ENCODE measurements at regions not wholly inside any gene's neighbourhood (a gene's known extent, or its start where the extent isn't known, plus 50 kb on each side); places are given as distances from the start of the nearest gene placed in this dataset.

DNA sequence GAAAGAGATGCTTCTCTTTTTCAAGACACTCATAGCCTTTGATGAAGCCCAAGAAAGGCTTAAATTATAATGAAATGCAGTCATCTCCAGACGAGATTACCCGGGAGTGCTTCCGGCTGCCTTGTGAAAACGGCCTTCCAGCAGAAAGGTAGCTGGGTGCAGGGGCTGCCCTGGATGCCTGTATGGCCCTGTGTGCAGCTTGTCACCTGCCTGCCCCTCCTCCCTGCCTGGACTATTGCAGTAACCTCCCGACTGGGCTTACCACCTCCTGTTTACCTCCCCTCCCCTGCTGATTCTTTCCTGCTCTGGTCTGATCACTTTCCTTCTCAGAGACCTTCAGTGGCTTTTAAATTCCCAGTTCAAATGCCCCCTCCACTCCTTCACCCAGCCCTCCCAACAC lies 126.4 kb upstream of the SYT13 start:
- no peak for TF ChIP-seq TAF1 (IDR thresholded peaks at IDR 0.05; ENCODE audit: borderline replicate concordance, insufficient read depth, low read length)
- TF ChIP-seq, protein P1, sequence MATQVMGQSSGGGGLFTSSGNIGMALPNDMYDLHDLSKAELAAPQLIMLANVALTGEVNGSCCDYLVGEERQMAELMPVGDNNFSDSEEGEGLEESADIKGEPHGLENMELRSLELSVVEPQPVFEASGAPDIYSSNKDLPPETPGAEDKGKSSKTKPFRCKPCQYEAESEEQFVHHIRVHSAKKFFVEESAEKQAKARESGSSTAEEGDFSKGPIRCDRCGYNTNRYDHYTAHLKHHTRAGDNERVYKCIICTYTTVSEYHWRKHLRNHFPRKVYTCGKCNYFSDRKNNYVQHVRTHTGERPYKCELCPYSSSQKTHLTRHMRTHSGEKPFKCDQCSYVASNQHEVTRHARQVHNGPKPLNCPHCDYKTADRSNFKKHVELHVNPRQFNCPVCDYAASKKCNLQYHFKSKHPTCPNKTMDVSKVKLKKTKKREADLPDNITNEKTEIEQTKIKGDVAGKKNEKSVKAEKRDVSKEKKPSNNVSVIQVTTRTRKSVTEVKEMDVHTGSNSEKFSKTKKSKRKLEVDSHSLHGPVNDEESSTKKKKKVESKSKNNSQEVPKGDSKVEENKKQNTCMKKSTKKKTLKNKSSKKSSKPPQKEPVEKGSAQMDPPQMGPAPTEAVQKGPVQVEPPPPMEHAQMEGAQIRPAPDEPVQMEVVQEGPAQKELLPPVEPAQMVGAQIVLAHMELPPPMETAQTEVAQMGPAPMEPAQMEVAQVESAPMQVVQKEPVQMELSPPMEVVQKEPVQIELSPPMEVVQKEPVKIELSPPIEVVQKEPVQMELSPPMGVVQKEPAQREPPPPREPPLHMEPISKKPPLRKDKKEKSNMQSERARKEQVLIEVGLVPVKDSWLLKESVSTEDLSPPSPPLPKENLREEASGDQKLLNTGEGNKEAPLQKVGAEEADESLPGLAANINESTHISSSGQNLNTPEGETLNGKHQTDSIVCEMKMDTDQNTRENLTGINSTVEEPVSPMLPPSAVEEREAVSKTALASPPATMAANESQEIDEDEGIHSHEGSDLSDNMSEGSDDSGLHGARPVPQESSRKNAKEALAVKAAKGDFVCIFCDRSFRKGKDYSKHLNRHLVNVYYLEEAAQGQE (IDR thresholded peaks at IDR 0.05; ENCODE audit: insufficient read depth in 1 of 2, low read depth in 2 of 2, low read length in 2 of 2), result no peak
- TF ChIP-seq SIN3A (IDR thresholded peaks at IDR 0.05; ENCODE audit: borderline replicate concordance, insufficient read depth, low read length), result no peak
- no peak for TF ChIP-seq POLR2AphosphoS5 (IDR thresholded peaks at IDR 0.05; ENCODE audit: low read depth, low read length)
